ENCODE measurements at regions not wholly inside any gene's neighbourhood (a gene's known extent, or its start where the extent isn't known, plus 50 kb on each side); places are given as distances from the start of the nearest gene placed in this dataset.

DNA sequence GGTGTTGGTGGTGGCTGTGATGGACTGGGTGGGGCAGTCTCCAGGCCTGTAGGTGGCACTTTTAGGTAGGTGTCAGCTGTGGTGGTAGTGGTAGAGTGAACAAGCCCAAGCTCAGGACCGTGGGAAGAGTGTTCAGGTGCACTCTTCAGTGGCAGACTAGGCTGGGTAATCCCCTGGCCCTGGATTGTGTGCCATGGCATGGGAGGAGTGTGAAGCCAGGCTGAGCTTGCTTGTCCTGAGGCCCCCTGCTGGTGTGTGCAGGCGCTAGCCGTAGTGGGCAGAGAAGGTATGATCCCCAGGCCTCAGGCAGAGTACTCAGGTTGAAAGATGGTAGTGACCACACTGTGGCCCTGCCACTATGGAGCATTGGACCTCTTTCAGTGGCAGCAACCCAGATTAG is 850.3 kb downstream of the DSC3 start:
- TF ChIP-seq, protein P1, sequence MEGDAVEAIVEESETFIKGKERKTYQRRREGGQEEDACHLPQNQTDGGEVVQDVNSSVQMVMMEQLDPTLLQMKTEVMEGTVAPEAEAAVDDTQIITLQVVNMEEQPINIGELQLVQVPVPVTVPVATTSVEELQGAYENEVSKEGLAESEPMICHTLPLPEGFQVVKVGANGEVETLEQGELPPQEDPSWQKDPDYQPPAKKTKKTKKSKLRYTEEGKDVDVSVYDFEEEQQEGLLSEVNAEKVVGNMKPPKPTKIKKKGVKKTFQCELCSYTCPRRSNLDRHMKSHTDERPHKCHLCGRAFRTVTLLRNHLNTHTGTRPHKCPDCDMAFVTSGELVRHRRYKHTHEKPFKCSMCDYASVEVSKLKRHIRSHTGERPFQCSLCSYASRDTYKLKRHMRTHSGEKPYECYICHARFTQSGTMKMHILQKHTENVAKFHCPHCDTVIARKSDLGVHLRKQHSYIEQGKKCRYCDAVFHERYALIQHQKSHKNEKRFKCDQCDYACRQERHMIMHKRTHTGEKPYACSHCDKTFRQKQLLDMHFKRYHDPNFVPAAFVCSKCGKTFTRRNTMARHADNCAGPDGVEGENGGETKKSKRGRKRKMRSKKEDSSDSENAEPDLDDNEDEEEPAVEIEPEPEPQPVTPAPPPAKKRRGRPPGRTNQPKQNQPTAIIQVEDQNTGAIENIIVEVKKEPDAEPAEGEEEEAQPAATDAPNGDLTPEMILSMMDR (IDR thresholded peaks at IDR 0.05) = peak; percentile 15; the same call in 1 of the 2 replicates

DNA sequence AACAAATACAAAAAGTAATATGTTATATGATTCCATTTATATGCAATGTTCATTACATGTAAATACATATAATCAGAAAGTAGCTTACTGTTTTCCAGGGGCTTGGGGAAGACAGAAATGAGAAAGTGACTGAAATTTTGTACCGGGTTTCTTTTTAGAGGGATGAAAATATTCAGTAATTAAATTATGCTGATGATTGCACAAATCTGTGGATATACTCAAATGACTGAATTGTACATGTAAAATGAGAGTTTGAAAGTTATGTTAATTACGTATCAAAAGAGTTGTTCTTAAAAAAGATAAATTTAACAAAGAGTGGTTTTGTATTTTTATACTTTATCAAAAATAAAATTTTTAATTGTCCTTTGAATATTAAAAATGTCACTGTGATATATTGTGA is 856.3 kb downstream of the DSC3 start:
- TF ChIP-seq, protein P1 (IDR thresholded peaks at IDR 0.05) = no peak

DNA sequence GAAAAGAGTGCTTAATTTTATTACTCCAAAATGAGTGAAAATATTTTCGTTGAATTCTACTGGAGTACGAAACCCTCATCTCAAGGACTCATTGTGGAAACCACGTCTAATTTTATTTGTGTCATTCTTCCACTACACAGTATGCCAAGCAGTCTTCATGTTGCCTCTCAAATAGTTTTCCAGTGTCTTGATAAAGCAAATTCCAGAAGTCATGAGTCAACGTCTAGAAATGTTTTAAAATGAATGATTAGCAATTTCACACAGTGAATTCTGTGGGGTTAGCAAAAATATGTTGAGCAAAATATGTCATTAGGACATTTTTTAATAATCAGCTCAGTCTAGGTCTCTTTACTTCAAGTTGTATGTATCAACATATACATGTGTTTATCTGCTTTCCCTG is 865.5 kb downstream of the DSC3 start:
- TF ChIP-seq, protein P1 (IDR thresholded peaks at IDR 0.05) = no peak

DNA sequence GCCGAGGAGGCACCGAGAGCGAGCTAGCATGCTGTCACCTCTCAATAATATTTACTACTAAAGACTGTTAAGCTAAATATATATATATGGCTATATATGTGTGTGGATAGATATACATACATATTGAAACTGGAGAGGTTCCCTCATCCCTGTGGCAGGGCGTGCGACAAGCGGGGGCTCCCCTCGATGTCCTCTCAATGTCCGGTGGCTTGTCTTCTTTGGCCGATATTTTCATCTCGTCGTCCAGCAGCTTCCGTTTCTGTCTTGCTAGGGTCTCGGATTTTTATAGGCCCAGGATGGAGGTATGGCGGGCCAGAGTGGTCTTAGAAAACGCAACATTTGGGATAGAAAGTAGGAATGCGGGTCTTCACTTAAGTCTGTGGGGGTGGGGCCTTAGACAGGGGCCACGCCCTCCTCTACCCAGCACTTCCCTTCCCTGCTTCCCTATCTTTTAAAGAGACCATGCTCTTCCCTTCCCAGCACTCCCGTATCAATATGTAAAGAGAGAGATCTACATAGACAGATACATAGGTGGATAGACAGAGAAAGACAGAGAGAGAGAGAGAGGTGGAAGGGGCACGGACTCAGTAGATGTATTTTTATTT is 866.8 kb downstream of the DSC3 start:
- TF ChIP-seq, protein P1 (IDR thresholded peaks at IDR 0.05) = no peak

DNA sequence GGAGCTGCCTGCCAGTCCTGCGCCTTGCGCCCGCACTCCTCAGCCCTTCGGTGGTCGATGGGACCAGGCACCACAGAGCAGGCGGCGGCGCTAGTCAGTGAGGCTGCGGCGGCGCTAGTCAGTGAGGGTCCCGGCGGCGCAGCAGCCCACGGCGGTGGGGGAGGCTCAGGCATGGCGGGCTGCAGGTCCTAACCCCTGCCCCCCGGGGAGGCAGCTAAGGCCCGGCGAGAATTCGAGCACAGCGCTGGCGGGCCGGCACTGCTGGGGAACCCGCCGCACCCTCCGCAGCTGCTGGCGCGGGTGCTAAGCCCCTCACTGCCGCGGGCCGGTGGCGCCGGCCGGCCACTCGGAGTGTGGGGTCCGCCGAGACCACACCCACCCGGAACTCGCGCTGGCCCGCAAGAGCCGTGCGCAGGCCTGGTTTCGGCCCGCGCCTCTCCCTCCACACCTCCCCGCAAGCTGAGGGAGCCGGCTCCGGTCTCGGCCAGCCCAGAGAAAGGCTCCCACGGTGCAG is 867.4 kb downstream of the DSC3 start:
- TF ChIP-seq, protein P1 (IDR thresholded peaks at IDR 0.05) = no peak

DNA sequence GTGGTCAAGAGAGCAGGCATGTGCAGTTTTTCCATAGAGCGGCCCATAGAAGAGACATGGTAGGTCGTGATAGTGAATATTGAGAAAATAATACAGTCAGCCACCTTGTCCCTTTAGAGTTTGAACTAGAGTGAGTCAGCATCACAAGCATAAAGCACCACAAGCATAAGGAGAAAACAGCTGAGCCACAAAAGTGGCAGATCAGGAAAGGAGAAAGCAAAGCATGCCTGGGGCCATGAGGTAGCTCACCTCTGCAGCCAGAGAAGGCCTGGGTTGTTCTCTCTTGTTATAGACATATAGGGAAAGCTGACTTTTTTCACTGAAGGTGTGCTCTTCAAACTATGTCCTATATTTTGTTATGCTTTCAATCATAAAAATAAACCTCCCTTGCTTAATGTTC is 879.0 kb downstream of the DSC3 start:
- TF ChIP-seq, protein P1 (IDR thresholded peaks at IDR 0.05) = no peak

DNA sequence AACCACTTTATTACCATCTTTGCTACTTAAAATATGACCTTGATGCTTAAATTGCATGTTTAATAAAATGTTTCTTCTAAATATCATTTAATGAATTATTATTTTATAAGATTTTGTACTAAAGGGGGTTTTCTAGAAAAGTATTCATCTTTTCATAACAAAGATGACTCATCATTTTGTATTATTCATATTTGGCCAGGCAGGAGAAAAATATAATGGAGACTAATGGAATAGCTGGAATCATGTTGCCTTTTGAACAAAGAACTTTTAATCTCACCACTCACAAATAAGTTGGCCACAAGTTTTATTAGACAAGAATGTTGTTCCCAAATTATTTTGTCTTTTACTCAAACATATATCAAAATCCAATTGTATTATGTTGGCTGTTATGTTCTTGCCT is 882.4 kb downstream of the DSC3 start:
- TF ChIP-seq, protein P1 (IDR thresholded peaks at IDR 0.05) = no peak
